ENCODE measurements at regions not wholly inside any gene's neighbourhood (a gene's known extent, or its start where the extent isn't known, plus 50 kb on each side); places are given as distances from the start of the nearest gene placed in this dataset.

GRCh38 chr10:130971123-130971435 is 340.4 kb downstream of the TCERG1L start:
- TF ChIP-seq EZH2phosphoT487 (IDR thresholded peaks at IDR 0.05; ENCODE audit: insufficient read depth, low read depth) (no peak), EZH2 (IDR thresholded peaks at IDR 0.05; ENCODE audit: insufficient read depth, poor library complexity, severe bottlenecking) (no peak)

All from GM23248 (cell line).